Natural killer cell treated with Interleukin-12 subunit alpha and Interleukin-12 subunit beta and Interleukin-15 and Interleukin-18, amount 100 ng/mL, for 72 hours (primary cell): ENCODE measurements at regions not wholly inside any gene's neighbourhood (a gene's known extent, or its start where the extent isn't known, plus 50 kb on each side); places are given as distances from the start of the nearest gene placed in this dataset.
A peak's percentile ranks its signal among the peaks of the same experiment; 100 is the strongest.

Experiments used
- ATAC-seq, 2 donors: fragments of 150-1000 bp; cut with Tn5 transposase in 1 of 2; sonication (Bioruptor Pico), chemical (Tn5 transposase) in 1 of 2; 2 replicates each; pipeline ENCODE4 v1.10.0; 2021
- DNase-seq: peaks from one replicate; pipeline ENCODE4 v3.0.0; 2022; ENCODE audit warnings: low spot score
- H3K27ac Mint-ChIP-seq, 2 donors: 1 replicate in 1 of 2; 2 replicates in 1 of 2; pipeline ENCODE4 v1.8.0; 2022; ENCODE audit warnings: mixed read lengths in 2 of 2, mild to moderate bottlenecking in 1 of 2, moderate library complexity in 1 of 2
- H3K27me3 Mint-ChIP-seq, 2 donors: 1 replicate in 1 of 2; 2 replicates in 1 of 2; pipeline ENCODE4 v1.8.0; 2022; ENCODE audit warnings: mixed read lengths in 2 of 2
- H3K36me3 Mint-ChIP-seq: one replicate; pipeline ENCODE4 v1.8.0; 2022; ENCODE audit warnings: mixed read lengths
- H3K4me1 Mint-ChIP-seq, 2 donors: 1 replicate in 1 of 2; 2 replicates in 1 of 2; pipeline ENCODE4 v1.8.0; 2022; ENCODE audit warnings: low read depth in 2 of 2, mixed read lengths in 2 of 2, mild to moderate bottlenecking in 1 of 2
- H3K4me3 Mint-ChIP-seq: one replicate; pipeline ENCODE4 v1.8.0; 2022; ENCODE audit warnings: mixed read lengths
- H3K9me3 Mint-ChIP-seq: 2 replicates; pipeline ENCODE4 v1.8.0; 2022; ENCODE audit warnings: mixed read lengths

- Mint-ChIP-seq H3K27me3 (peaks cover 5 to 8% of the 10 kb centered on the region in 2 donors), H3K27ac (peak overlapping the region; percentile 66 to 79), H3K4me3 (peak overlapping the region; percentile 59), H3K36me3 (no peaks in the 10 kb centered on the region), H3K4me1 (peaks cover 19 to 23% of the 10 kb centered on the region in 2 donors), H3K9me3 (no peaks in the 10 kb centered on the region)
- peak; percentile 13 for DNase-seq
- no peak for ATAC-seq
Observed at GRCh38 chr2:239544143-239544917, 143.5 kb upstream of the HDAC4 start.

GRCh38 chr2:239543702-239544101, 142.9 kb upstream of the HDAC4 start:
- DNase-seq (peak; percentile 49), ATAC-seq (no peak)
- Mint-ChIP-seq H3K9me3 (no peaks in the 10 kb centered on the region), H3K27me3 (peaks cover 5 to 7% of the 10 kb centered on the region in 2 donors), H3K4me1 (peaks cover 19 to 22% of the 10 kb centered on the region in 2 donors), H3K27ac (no peak overlapping the region), H3K36me3 (no peaks in the 10 kb centered on the region), H3K4me3 (no peak overlapping the region)

GRCh38 chr2:239540174-239540573, 139.4 kb upstream of the HDAC4 start:
- H3K27ac Mint-ChIP-seq, result no peak overlapping the region
- DNase-seq (no peak), ATAC-seq (no peak)
- no peaks in the 10 kb centered on the region for H3K9me3 Mint-ChIP-seq
- H3K36me3 Mint-ChIP-seq, result no peaks in the 10 kb centered on the region
- peaks cover 5 to 11% of the 10 kb centered on the region in 2 donors for H3K27me3 Mint-ChIP-seq
- H3K4me1 Mint-ChIP-seq, result peaks cover 7 to 11% of the 10 kb centered on the region in 2 donors
- no peak overlapping the region for H3K4me3 Mint-ChIP-seq

- H3K4me3 Mint-ChIP-seq, result no peak overlapping the region
- no peaks in the 10 kb centered on the region for H3K36me3 Mint-ChIP-seq
- DNase-seq (peak; percentile 26), ATAC-seq (no peak)
- peaks cover 3 to 7% of the 10 kb centered on the region in 2 donors for H3K4me1 Mint-ChIP-seq
- H3K27me3 Mint-ChIP-seq, result peaks cover 5 to 11% of the 10 kb centered on the region in 2 donors
- H3K27ac Mint-ChIP-seq, result no peak overlapping the region
- H3K9me3 Mint-ChIP-seq, result no peaks in the 10 kb centered on the region
Observed at GRCh38 chr2:239539776-239540100, 138.9 kb upstream of the HDAC4 start.

- H3K4me1 Mint-ChIP-seq, result peaks cover 0 to 5% of the 10 kb centered on the region in 2 donors
- ATAC-seq (no peak), DNase-seq (no peak)
- no peak overlapping the region for H3K4me3 Mint-ChIP-seq
- no peak overlapping the region for H3K27ac Mint-ChIP-seq
- no peaks in the 10 kb centered on the region for H3K36me3 Mint-ChIP-seq
- no peaks in the 10 kb centered on the region for H3K9me3 Mint-ChIP-seq
- peaks cover 5 to 11% of the 10 kb centered on the region in 2 donors for H3K27me3 Mint-ChIP-seq
Observed at GRCh38 chr2:239539083-239539775, 138.4 kb upstream of the HDAC4 start.

- no peaks in the 10 kb centered on the region for H3K36me3 Mint-ChIP-seq
- no peak overlapping the region for H3K4me3 Mint-ChIP-seq
- ATAC-seq, result no peak
- H3K27ac Mint-ChIP-seq, result no peak overlapping the region
- peaks cover 5 to 15% of the 10 kb centered on the region in 2 donors for H3K27me3 Mint-ChIP-seq
- no peaks in the 10 kb centered on the region for H3K9me3 Mint-ChIP-seq
- peak; percentile 5 for DNase-seq
- H3K4me1 Mint-ChIP-seq, result peaks cover 0 to 3% of the 10 kb centered on the region in 2 donors
Observed at GRCh38 chr2:239538357-239539052, 137.7 kb upstream of the HDAC4 start.

GRCh38 chr2:239537633-239538356, 137.0 kb upstream of the HDAC4 start:
- ATAC-seq (no peak), DNase-seq (peak; percentile 10)
- peaks cover 5 to 15% of the 10 kb centered on the region in 2 donors for H3K27me3 Mint-ChIP-seq
- no peak overlapping the region for H3K27ac Mint-ChIP-seq
- no peak overlapping the region for H3K4me3 Mint-ChIP-seq
- no peaks in the 10 kb centered on the region for H3K36me3 Mint-ChIP-seq
- H3K9me3 Mint-ChIP-seq, result no peaks in the 10 kb centered on the region
- peaks cover 0 to 3% of the 10 kb centered on the region in 2 donors for H3K4me1 Mint-ChIP-seq

- H3K4me3 Mint-ChIP-seq, result no peak overlapping the region
- H3K36me3 Mint-ChIP-seq, result no peaks in the 10 kb centered on the region
- no peak overlapping the region for H3K27ac Mint-ChIP-seq
- DNase-seq (peak; percentile 44), ATAC-seq (no peak)
- H3K4me1 Mint-ChIP-seq, result peaks cover 0 to 3% of the 10 kb centered on the region in 2 donors
- H3K27me3 Mint-ChIP-seq, result peaks cover 0 to 10% of the 10 kb centered on the region in 2 donors
- no peaks in the 10 kb centered on the region for H3K9me3 Mint-ChIP-seq
Observed at GRCh38 chr2:239536186-239536585, 135.4 kb upstream of the HDAC4 start.

GRCh38 chr2:239535413-239536144, 134.8 kb upstream of the HDAC4 start:
- Mint-ChIP-seq H3K4me3 (no peak overlapping the region), H3K4me1 (peaks cover 0 to 3% of the 10 kb centered on the region in 2 donors), H3K27me3 (peaks cover 0 to 10% of the 10 kb centered on the region in 2 donors), H3K27ac (no peak overlapping the region), H3K36me3 (no peaks in the 10 kb centered on the region), H3K9me3 (no peaks in the 10 kb centered on the region)
- no peak for ATAC-seq
- no peak for DNase-seq

GRCh38 chr2:239534581-239535412, 134.0 kb upstream of the HDAC4 start:
- ATAC-seq, result no peak
- no peak overlapping the region for H3K27ac Mint-ChIP-seq
- H3K4me1 Mint-ChIP-seq, result peaks cover 0 to 3% of the 10 kb centered on the region in 2 donors

GRCh38 chr2:239533569-239534316, 132.9 kb upstream of the HDAC4 start:
- Mint-ChIP-seq H3K27ac (no peak overlapping the region), H3K4me1 (peaks cover 0 to 3% of the 10 kb centered on the region in 2 donors), H3K9me3 (no peaks in the 10 kb centered on the region), H3K4me3 (no peak overlapping the region), H3K27me3 (peaks cover 0 to 10% of the 10 kb centered on the region in 2 donors), H3K36me3 (no peaks in the 10 kb centered on the region)
- DNase-seq (peak; percentile 31), ATAC-seq (no peak)

More at GRCh38 chr2:239534581-239535412, 134.0 kb upstream of the HDAC4 start:
- H3K4me3 Mint-ChIP-seq, result no peak overlapping the region
- peaks cover 0 to 10% of the 10 kb centered on the region in 2 donors for H3K27me3 Mint-ChIP-seq
- H3K36me3 Mint-ChIP-seq, result no peaks in the 10 kb centered on the region
- no peaks in the 10 kb centered on the region for H3K9me3 Mint-ChIP-seq
- peak; percentile 35 for DNase-seq

GRCh38 chr2:239532859-239533258, 132.0 kb upstream of the HDAC4 start:
- ATAC-seq, result no peak
- no peak overlapping the region for H3K27ac Mint-ChIP-seq

More at GRCh38 chr2:239532859-239533258, 132.0 kb upstream of the HDAC4 start:
- H3K4me1 Mint-ChIP-seq, result peaks cover 0 to 3% of the 10 kb centered on the region in 2 donors
- H3K4me3 Mint-ChIP-seq, result no peak overlapping the region
- no peaks in the 10 kb centered on the region for H3K9me3 Mint-ChIP-seq
- H3K36me3 Mint-ChIP-seq, result no peaks in the 10 kb centered on the region
- peaks cover 0 to 10% of the 10 kb centered on the region in 2 donors for H3K27me3 Mint-ChIP-seq
- peak; percentile 42 for DNase-seq
